GM21723 (cell line): ENCODE measurements at regions not wholly inside any gene's neighbourhood (a gene's known extent, or its start where the extent isn't known, plus 50 kb on each side); places are given as distances from the start of the nearest gene placed in this dataset.

Experiments used
- ATAC-seq: cut with Tn5 transposase; IDR thresholded peaks from one replicate; pipeline ENCODE4 v1.9.1; 2021; ENCODE audit warnings: mild to moderate bottlenecking, moderate library complexity; ENCODE audit not compliant: unreplicated experiment

GRCh38 chr1:238673561-238673960 lies 712.8 kb upstream of the CHRM3 start:
- ATAC-seq = no peak

DNA sequence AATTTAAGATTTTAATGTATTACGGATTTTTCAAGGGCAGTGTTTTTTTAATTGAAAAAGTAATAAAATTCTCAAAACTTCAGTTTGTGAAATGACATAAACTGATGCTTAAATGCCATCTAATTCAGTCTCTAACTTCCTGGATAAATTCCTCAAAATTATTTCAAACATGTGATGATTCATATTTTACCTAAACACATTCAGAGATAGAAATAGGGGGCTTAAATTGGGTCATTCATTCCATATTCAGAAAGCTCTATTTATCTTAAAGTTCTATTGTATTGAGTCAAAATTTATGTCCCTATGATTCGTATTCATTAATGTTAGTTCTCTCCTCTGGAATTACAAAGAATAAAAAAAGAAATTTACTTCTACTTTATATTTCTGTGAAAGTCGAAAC lies 713.6 kb upstream of the CHRM3 start:
- no peak for ATAC-seq

DNA sequence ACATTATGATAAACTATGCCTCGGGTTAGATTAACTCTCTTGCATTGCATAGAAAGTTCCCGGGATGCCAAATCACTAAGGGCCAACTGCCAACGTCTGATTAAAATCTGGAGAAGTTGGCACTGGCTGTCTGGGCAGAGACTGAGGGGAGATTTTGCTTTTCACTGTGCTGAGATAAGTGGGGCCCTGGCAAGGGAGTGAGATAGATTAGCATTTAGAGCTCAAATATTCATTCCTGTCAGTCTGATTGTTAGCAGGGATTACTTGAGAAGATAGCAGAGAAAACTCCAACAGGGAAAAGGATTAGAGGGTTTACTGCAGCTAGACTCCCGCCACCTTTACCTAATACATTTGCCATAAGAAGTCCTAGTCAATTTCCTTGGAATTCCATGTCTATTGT lies 714.1 kb upstream of the CHRM3 start:
- ATAC-seq = no peak

DNA sequence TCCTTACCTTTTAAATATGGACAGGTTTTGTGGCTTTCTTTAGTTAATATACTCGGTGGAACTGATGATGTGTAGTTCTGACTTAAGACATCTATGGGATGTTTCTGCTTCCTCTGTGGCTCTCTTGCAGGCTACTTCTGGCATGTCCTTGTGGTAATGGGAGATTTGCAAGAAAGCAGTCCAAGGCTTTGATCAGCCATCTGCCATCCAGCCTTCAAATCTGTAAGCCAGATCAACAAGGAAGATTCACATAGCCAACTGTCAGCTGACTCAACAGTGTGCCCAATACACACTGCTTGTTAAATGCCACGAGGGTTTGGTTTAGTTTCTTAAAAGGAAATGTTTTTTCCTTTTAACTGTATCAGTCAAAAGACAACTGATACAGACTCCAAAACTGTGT lies 722.2 kb upstream of the CHRM3 start:
- ATAC-seq = no peak

GRCh38 chr1:238660849-238661248 lies 725.5 kb upstream of the CHRM3 start:
- no peak for ATAC-seq

GRCh38 chr1:238658763-238659162 lies 727.6 kb upstream of the CHRM3 start:
- ATAC-seq = no peak

DNA sequence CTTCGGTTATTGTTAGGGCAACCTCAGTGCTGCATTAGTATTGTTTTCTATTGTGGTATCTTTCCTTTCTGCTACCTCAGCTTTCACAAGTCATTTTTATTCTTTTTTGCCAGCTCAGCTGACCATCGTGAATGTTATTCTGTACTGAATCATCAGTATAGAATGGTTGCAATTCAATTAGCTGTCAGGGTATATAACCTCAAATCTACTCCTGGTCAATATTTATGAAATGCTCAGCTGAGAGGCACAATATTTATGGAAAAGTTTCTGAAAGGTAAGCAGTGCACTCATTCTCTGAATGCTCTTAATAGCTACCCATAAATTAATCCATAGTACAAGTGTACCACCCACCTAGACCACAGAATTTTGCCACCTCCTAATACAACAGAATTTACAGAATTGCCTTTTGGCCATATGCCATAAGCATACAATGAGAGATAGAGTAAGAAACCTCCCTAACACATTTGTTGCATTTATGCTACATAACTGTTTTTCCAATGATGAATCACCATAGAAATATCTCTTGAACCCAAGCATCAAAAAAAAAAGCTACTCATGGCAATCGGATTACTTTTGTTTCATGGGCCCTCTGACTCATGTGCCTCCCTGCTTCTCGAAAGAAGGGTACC lies 732.6 kb upstream of the CHRM3 start:
- no peak for ATAC-seq

DNA sequence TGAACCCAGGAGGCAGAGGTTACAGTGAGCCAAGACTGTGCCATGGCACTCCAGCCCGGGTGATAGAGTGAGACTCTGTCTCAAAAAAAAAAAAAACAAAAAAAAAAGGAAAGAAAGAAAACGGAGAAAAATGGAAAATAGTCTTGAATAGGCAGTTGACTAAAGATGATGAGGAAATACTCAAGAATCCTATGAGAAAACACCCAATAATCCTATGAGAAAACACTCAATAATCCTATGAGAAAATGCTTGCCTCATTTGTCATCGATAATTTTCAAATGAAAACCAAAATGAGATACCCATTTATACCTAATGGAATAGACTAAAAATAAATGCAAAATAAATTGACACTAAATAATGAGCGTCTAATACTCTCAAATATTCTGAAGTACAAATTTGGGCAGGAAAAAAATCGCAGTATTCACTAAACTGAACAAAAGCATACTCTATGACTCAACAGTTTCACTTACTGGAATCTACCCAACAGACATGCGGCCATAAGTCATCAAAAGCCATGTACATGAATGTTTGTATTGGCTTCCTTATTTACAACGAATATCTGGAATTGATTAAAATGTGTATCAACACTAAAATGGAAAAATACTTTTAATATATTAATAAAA lies 733.9 kb upstream of the CHRM3 start:
- no peak for ATAC-seq

DNA sequence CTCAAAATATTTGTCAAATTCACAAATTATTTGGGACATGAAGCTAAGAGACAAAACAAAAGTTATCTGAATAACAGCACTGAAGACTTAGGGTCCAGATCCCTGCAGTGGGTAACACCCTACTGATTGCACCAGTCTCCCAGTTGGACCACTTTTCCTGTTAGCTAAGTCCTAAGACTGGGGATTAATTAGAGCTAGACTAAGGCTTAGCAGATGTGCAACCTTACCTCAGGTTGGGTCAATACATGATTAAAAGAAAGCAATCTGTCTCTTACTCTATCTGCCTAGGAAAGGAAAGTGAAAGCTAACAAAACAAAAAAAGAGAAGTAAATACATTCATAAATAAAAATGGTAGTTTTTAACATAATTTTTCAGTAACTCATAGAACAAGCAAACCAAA lies 737.2 kb upstream of the CHRM3 start:
- ATAC-seq = no peak

- ATAC-seq = no peak
These were observed 737.6 kb upstream of the CHRM3 start for GRCh38 chr1:238648751-238649150.

DNA sequence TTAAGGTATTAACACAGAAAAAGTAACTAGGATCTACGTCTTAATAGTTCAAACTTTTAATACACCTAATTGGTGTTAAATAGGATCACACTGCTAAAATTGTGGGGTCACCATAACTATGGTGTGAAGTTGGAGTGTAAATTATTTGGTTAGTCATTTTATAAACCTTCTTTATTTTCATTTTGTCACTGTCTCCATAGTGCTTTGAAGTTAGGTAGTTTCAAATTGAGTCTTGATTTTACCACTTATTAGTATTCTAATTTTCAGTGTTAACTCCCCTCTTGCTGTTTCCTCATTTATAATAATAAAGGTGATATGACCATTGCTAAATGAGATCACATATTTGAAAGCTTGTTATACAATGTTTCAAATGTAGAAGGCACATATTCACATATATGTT lies 738.1 kb upstream of the CHRM3 start:
- ATAC-seq = no peak

DNA sequence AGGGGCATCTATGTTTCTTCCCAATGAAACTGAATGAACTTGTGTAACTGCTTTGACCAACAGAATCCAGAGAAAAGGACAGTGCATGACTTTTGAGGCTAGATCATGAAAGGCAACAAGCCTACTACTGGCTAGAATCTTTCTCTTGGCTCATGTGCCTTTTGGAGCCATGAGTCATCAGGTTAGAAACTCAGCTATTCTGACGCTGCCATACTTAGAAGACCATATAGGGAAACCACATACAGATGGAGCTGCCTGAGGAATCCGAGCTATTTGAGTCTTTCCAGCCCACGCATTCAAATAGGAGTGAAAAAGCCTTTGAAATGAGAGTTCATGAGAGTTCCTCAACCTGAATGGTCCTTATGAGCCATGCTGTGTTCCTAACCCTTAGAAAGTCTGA lies 738.5 kb upstream of the CHRM3 start:
- ATAC-seq = no peak

DNA sequence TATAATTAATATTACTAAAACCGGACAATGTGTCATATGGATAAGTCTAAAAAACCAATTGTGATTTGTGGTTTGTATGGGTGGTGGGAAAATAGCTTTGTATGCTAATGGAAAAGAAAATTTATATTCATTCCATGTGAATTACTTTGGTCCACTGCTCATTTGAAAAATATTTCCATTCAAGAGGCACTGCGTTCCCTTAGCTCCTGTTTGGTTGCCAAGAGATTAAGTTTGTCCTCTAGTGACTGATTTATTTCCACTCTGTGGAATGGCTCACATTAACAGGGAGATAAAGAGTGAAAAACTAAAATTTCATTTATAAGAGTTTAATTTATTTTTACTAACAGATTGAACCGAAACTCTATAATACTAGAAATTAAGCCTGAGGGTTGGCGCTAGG lies 744.1 kb upstream of the CHRM3 start:
- ATAC-seq = no peak

DNA sequence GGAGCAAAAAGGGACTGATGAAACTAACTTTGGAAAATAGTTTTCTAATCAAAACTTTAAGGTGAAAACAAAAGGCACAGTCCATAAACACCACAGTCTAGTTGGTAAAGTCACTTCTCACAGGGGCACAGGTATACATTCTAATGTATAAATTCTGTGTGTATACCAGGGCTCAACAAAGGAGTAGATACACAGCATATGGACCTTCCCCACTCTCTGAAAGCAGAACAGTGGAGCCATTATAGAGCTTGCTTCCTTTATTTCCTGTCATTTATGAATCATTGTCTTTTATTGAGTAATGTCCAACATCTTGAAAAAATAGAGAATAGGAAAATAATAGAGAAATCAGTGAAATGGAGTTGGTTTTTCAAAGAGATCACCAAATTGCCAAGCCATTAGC lies 746.5 kb upstream of the CHRM3 start:
- ATAC-seq = no peak

- ATAC-seq = no peak
These were observed 737.4 kb upstream of the ZP4 start for GRCh38 chr1:238628110-238628509.

GRCh38 chr1:238624776-238625175 lies 734.1 kb upstream of the ZP4 start:
- no peak for ATAC-seq

DNA sequence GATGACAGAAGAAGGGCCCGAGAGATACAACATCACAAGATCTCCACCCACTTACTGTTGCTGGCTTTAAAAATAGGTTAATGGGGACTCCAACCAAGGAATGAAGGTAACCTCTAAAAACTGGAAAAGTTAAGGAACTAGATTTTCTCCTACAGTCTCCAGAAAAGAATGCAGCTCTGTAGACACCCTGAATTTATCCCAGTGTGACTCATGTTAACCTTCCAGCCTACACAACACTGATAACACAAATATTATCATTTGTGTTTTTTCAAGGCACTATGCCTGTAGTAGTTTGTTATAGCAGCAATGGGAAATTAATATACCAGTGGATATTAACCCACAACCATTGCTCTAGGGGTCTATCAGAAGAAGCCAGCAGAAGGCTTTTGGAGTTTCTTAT lies 730.7 kb upstream of the ZP4 start:
- no peak for ATAC-seq

- ATAC-seq = no peak
These were observed 728.9 kb upstream of the ZP4 start for GRCh38 chr1:238619652-238620051.

DNA sequence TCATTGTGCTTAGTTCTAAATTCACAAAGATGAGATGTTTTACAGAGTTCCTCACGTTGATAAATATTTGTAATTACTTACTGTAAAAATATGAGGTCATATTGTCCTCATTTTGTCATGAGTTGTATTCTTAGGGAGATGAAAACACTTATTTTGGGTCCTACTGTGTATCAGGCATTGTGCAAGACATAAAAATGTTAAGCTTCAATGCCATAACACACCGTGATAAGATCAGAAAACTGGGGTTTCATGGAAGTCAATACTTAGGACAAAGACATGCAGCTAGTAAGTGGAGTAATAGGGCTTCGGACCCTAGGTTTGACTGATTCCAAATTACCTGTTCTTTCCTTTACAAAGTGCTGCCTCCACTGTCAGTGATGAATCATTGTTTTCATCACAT lies 720.7 kb upstream of the ZP4 start:
- no peak for ATAC-seq

DNA sequence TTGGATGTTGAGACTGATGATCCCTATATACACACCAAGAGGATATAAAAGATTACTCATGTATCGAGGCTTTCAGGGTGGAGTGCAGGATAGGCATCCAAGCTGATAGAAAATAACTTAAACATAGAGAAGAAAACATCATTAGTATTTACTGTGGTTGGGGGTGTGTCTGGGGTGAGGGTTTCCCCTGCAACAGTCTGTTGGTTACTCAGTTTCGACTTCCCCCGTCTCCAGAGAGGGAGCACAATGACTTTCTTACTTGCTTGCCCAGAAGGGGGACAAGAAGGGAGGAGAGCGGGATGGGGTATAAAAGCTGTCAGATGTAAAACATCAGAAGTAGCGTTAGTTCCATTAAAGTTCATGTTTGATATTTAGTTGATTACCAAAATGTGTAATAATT lies 717.4 kb upstream of the ZP4 start:
- no peak for ATAC-seq

GRCh38 chr1:238606896-238607295 lies 716.2 kb upstream of the ZP4 start:
- ATAC-seq = no peak

GRCh38 chr1:238606457-238606856 lies 715.7 kb upstream of the ZP4 start:
- no peak for ATAC-seq

- ATAC-seq = no peak
These were observed 713.6 kb upstream of the ZP4 start for GRCh38 chr1:238604357-238604756.
